A673 (cell line): ENCODE measurements at regions not wholly inside any gene's neighbourhood (a gene's known extent, or its start where the extent isn't known, plus 50 kb on each side); places are given as distances from the start of the nearest gene placed in this dataset.

Experiments used
- EZH2 ChIP-seq: fragments of 200-600 bp; sonication (generic); IDR thresholded peaks from 2 replicates; pipeline ENCODE4 v1.6.1; 2017; ENCODE audit warnings: borderline replicate concordance, low read depth, mild to moderate bottlenecking, mixed read lengths, antibody characterized with exemption, low read length; ENCODE audit not compliant: poor library complexity, severe bottlenecking
- TF ChIP-seq, protein P1 (sequence below): fragments of 300-800, 200-600 bp; sonication (generic); conservative IDR thresholded peaks from 2 replicates; pipeline ENCODE4 v1.5.1; 2017; ENCODE audit warnings: low read depth, mild to moderate bottlenecking, antibody characterized with exemption, low read length, moderate library complexity, mixed read lengths

DNA sequence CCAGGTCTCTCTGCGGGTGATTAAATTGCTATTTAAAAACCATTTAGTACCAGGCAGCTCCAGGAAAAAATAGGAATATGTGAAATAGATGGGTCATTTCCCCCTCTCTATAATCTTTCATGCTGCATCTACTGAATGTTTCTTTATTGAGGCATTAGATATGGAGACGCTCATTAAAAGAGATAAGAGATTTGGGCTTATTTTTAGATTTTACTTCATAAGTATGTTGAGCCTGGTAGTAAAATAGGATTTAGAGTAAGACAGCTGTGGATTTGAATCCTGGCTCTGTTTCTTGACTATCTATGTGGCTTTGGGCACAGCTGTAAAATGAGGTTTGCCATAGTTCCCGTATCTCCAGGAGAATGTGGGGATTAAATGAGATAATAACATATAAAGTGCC is 451.0 kb upstream of the GRIA1 start:
- TF ChIP-seq, protein P1, sequence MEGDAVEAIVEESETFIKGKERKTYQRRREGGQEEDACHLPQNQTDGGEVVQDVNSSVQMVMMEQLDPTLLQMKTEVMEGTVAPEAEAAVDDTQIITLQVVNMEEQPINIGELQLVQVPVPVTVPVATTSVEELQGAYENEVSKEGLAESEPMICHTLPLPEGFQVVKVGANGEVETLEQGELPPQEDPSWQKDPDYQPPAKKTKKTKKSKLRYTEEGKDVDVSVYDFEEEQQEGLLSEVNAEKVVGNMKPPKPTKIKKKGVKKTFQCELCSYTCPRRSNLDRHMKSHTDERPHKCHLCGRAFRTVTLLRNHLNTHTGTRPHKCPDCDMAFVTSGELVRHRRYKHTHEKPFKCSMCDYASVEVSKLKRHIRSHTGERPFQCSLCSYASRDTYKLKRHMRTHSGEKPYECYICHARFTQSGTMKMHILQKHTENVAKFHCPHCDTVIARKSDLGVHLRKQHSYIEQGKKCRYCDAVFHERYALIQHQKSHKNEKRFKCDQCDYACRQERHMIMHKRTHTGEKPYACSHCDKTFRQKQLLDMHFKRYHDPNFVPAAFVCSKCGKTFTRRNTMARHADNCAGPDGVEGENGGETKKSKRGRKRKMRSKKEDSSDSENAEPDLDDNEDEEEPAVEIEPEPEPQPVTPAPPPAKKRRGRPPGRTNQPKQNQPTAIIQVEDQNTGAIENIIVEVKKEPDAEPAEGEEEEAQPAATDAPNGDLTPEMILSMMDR = no peak
- TF ChIP-seq EZH2 = no peak
